CD1c-positive myeloid dendritic cell (primary cell): ENCODE measurements at regions not wholly inside any gene's neighbourhood (a gene's known extent, or its start where the extent isn't known, plus 50 kb on each side); places are given as distances from the start of the nearest gene placed in this dataset.

Source experiments
- DNase-seq: peaks from one replicate; pipeline ENCODE4 v3.0.0-alpha.2; 2016; ENCODE audit errors: extremely low spot score

DNA sequence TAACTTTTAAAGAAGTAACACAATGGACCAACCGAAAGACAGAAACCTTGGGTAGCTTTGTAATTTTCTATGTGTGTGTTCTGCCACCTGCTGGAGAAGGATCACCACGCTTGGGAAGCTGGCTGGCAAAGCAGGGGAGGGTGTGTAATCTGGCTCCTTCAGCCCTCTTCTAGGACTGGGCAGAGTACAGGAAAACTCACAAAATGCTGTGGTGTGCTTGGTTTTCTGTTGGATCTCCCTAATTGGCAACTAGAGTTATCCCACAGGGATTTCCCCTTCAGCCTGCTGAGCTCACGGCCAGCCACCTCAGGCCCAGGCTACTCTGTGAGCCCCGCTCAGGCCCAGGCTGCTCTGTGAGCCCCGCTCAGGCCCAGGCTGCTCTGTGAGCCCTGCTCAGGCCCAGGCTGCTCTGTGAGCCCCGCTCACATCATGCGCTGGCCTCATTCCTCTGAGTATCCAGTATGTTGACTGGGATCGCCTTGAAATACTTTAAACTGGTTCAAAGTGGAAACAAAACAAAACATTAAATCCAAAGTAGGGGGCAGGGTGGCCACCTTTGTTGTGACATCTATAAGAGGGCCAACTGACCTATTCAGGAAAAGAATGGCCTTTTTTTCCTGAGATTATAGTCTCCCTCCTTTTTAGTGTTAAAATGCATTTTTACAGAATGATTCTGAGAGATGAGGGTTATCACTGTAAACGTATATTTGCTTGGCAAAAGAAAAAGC, 52.0 kb upstream of the RNU6-8 start:
- DNase-seq: peak; percentile 66

DNA sequence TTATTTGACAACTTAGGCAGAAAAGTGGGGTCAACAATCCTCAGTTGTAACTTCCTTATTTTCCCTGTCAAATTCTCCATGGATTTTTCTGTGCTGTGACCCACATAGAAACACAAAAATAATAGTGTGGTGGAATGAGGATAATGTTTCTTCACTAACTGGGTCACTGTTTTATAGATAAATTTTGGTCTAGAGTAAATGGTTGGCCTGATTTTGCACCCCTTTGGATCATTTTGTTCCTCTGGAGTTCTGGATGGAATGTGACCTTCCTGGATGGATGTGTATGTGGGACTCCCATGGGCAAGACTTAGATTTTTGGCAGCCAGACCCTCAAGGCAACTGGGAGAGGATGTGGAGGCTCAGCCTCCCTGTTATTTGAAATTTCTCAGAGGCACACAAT, 52.7 kb upstream of the RNU6-8 start:
- DNase-seq: no peak

DNA sequence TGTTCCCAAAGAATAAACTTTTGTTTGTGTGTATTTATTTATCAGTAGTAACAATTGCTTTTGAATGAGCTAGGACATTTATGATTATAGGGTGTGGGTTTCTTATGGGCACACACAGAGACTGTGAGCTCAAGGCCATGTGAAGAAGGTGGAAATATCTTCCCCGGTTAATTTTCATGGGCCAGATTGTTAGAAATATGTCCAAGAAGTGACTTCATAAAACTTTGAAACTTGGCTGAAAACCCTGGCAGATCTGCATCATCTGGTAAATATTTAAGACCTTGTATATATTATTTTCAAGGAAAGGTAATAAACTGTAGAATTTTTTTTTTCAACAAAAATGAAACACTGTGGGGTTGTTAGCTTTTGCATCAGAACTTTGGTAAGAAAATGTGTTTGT, 53.5 kb upstream of the RNU6-8 start:
- no peak for DNase-seq

DNA sequence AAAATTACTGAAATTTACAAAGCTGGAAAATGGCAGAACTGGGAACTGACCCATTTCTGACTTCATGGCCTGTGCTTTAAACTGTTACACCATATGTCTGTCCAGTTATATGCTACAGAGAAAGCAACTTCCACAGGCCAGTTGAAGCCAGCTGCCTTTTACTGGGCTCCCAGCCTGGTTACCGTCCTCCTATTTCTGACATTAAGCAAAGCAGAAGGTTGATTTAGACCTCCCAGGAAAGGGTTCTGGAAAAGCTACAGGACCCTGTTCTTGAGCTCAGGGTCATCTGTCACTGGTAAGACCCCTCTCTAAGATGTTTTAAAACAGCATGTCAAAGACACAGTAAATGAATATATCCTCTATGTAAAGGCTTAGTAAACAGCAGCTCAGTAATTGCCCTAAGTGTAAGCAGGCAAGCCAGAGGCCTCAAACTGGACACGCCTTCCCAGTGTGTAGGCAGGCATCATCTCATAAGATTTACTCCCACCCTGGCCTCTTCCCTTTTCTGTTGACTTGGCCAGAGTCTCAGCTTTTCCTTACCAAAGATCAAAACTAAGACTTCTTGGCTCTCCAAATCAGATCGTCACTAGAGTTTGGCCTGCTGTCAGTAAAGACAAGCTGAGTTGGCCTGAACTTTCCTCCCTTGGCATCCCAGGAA, 55.4 kb upstream of the RNU6-8 start:
- peak; percentile 43 for DNase-seq

DNA sequence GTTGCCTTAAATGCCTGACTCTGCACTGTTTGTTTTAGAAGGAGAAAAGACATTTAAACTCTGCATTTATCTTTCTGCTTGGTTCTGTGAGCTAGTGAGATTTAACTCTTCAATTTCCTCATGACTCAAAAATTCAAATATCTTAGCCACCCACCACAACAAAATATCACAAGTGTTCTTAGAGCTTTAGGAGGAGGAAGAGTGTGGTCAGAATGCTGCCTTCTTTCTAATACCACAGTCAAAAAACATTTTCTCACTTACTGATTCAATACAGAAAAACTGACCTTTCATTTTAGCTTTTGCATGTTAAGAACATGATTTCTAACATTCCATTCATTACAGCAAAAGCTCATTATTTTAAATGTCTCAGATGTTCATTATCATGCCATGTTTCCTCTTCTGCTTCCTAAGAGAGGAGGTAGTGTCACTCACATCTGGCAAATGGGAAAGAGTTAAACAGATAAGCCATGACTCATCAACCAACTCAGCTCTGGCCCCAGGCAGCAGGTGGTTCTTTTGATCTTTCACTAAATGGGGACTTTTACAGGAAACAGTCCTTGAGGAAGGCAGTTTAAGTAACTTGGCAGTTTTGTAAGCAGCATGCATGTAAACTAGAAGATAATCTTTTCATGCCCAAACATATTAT, 56.4 kb upstream of the RNU6-8 start:
- DNase-seq: peak; percentile 12

DNA sequence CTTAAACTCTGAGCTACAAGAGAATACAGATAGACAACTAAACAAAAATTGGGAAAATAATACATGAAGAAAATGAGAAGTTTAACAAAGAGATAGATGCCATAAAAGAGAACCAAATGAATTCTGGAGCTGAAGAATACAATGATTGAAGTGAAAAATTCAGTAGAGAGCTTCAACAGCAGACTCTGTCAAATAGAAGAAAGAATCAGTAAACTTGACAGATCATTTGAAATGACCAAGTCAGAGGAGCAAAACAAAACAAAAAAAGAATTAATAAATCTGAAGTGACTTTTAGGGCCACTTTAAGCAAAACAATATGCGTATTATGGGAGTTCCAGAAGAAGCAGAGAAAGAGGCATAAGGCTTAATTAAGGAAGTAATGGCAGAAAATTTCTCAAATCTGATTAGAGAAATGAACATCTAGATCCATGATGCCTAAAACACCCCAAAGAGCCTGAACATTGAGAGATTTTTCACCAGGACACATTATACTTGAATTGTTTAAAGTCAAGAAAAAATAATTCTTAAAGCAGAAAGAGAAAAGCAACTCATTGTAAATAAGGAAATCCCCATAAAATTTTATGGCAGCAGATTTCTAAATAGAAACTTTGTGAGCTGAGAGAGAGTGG, 61.0 kb upstream of the RNU6-8 start:
- DNase-seq: no peak

DNA sequence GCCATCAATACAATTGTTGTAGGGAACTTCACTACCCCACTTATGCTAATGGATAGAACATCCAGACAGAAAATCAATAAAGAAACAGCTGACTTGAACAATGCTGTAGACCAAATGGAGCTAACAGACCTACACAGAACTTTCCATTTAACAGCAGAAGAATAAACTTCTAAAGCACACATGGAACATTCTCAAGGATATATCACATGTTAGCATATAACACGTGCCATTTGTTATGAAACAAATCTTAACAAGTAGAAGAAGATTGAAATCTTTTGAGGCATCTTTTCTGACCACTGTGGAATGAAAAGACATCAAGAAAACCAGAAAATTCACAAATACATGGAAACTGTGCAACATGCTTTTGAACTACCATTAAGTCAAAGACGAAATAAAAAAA, 62.5 kb upstream of the RNU6-8 start:
- no peak for DNase-seq

DNA sequence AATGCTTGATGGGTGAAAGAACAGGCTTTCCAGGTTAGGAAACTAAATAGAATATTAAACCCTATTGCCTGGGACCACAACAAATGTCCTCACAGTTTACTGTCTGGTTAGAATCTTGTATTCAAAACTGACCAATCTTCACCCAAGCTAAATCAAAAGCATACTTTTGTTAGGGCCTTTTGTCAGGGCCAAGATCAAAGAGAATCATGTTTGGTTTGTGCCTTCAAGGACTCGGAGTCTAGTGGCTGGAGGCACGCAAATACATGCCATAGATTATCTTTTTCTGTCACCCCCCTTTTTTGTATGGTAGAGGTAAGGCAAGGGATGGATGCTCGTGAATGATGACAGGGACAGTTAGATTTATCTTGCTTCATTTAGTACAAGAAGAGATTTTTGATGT, 51.1 kb upstream of the AKAP6 start:
- DNase-seq: no peak
